HFF-Myc (cell line): ENCODE measurements at regions not wholly inside any gene's neighbourhood (a gene's known extent, or its start where the extent isn't known, plus 50 kb on each side); places are given as distances from the start of the nearest gene placed in this dataset.
"Not testable (repeated sequence)": the region's sequence is repeated elsewhere in the genome, so short reads cannot be mapped to it uniquely, and the experiment has no call there.

Experiments used
- DNase-seq: peaks from one replicate; pipeline ENCODE4 v3.0.0-alpha.2; 2011; ENCODE audit warnings: low read depth; ENCODE audit errors: extremely low read depth
- H3K4me3 ChIP-seq: replicated peaks from 2 replicates; pipeline ENCODE4 v1.5.1; 2011; ENCODE audit warnings: low read depth, mild to moderate bottlenecking, control low read depth, low read length
- CTCF ChIP-seq: IDR thresholded peaks from 2 replicates; pipeline ENCODE4 v1.5.1; 2012; ENCODE audit warnings: mild to moderate bottlenecking, low read depth, low read length, control low read depth; ENCODE audit errors: missing control alignments

DNA sequence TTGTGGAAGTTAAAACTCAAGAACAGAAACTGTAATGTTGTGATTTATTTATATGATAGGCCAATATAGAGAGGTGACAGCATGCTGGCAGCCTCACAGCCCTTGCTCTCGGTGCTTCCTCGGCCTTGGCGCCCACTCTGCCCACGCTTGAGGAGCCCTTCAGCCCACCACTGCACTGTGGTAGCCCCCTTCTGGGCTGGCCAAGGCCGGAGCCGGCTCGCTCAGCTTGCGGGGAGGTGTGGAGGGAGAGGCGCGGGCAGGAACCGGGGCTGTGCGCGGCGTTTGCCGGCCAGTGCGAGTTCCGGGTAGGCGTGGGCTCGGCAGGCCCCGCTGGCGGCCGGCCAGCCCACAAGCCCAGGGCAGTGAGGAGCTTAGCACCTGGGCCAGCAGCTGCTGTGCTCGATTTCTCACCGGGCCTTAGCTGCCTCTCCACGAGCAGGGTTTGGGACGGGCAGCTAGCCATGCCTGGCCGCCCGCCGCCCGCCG is 65.8 kb upstream of the SLC8A3 start:
- H3K4me3 ChIP-seq: peak overlapping the region; percentile 25
- no peak for TF ChIP-seq CTCF
- DNase-seq: no peak

- not testable (repeated sequence) for DNase-seq, H3K4me3 ChIP-seq
Observed at GRCh38 chr14:70253547-70253946, 64.8 kb upstream of the SLC8A3 start.

DNA sequence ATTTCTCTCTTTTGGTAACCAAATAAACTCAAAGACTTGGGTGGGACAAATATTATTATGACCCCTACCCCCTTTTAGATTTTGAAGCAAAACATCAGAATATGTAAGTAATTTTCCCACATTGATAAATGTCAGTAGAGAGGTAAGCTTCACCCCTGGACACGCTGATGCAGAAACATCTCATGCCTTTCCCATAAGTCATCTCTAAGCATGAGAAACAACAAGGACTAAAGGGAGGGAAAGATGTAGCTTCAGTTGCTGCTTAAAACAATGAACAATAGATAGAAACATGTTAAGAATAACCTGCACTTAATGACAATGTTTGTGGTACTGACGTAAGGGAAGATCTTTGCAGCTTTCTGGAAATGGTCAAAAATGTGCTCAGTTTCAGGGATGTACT is 56.3 kb upstream of the SLC8A3 start:
- no peak for DNase-seq
- H3K4me3 ChIP-seq: no peak overlapping the region
- no peak for TF ChIP-seq CTCF

- TF ChIP-seq CTCF: no peak
- H3K4me3 ChIP-seq: no peak overlapping the region
- DNase-seq: no peak
Observed at GRCh38 chr14:70239802-70240201, 51.1 kb upstream of the SLC8A3 start.

- not testable (repeated sequence) for DNase-seq, H3K4me3 ChIP-seq
Observed at GRCh38 chr14:70238635-70239034, 49.9 kb upstream of the SLC8A3 start.
